ENCODE measurements at regions not wholly inside any gene's neighbourhood (a gene's known extent, or its start where the extent isn't known, plus 50 kb on each side); places are given as distances from the start of the nearest gene placed in this dataset.

DNA sequence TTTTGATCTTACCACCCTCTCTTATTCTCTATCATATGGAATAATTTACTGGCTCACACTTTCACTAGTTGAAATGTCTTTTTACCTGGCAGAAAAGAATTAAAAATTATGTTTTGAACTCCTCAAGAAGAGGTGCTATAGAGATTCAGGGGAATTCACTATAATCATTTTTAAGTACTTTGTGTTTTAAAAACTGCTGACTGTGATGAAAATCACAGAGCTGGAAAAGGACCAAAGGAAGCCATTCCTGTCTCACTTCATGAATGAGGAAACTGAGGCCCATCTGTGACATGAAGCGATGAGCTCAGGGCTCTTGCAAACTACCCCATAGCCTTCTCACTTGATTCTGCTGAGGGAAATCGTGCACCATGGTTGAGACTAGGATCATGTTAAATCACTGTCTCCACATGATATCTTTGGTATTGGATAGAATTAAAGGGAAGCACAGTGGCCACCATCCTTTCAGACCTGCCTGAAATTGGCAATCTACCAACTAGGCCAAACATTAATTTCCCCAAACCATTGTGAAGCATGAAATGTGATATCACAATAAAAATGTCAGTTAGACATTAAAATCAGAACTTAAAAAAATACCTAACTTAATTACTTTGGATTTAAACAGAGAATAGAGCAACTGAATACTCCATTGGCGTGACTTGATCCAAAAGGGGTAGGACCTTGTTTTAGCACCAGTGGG is 141.0 kb downstream of the FZD1 start:
- TF ChIP-seq POLR2A (IDR thresholded peaks at IDR 0.05) (no peak), POLR2AphosphoS5 (IDR thresholded peaks at IDR 0.05) (no peak), EP300 (IDR thresholded peaks at IDR 0.05) (no peak)
- TF ChIP-seq, protein P1, sequence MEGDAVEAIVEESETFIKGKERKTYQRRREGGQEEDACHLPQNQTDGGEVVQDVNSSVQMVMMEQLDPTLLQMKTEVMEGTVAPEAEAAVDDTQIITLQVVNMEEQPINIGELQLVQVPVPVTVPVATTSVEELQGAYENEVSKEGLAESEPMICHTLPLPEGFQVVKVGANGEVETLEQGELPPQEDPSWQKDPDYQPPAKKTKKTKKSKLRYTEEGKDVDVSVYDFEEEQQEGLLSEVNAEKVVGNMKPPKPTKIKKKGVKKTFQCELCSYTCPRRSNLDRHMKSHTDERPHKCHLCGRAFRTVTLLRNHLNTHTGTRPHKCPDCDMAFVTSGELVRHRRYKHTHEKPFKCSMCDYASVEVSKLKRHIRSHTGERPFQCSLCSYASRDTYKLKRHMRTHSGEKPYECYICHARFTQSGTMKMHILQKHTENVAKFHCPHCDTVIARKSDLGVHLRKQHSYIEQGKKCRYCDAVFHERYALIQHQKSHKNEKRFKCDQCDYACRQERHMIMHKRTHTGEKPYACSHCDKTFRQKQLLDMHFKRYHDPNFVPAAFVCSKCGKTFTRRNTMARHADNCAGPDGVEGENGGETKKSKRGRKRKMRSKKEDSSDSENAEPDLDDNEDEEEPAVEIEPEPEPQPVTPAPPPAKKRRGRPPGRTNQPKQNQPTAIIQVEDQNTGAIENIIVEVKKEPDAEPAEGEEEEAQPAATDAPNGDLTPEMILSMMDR (IDR thresholded peaks at IDR 0.05), result no peak

All from stomach (tissue), 4 donors.